Endothelial cell (in vitro differentiated cells): ENCODE measurements at regions not wholly inside any gene's neighbourhood (a gene's known extent, or its start where the extent isn't known, plus 50 kb on each side); places are given as distances from the start of the nearest gene placed in this dataset.

Experiments used
- DNase-seq: peaks from one replicate; pipeline ENCODE4 v3.0.0; 2021; ENCODE audit warnings: low spot score
- H3K27ac Mint-ChIP-seq: one replicate; pipeline ENCODE4 v1.8.0; 2021; ENCODE audit warnings: mixed read lengths, inconsistent platforms; ENCODE audit not compliant: unreplicated experiment
- H3K27me3 Mint-ChIP-seq: one replicate; pipeline ENCODE4 v1.8.0; 2021; ENCODE audit warnings: mild to moderate bottlenecking, moderate library complexity, mixed read lengths, inconsistent platforms; ENCODE audit not compliant: unreplicated experiment
- H3K36me3 Mint-ChIP-seq: one replicate; pipeline ENCODE4 v1.8.0; 2021; ENCODE audit warnings: mild to moderate bottlenecking, low read depth, mixed read lengths, inconsistent platforms; ENCODE audit not compliant: unreplicated experiment
- H3K4me1 Mint-ChIP-seq: one replicate; pipeline ENCODE4 v1.8.0; 2021; ENCODE audit warnings: mild to moderate bottlenecking, mixed read lengths, inconsistent platforms; ENCODE audit not compliant: unreplicated experiment
- H3K4me3 Mint-ChIP-seq: one replicate; pipeline ENCODE4 v1.8.0; 2021; ENCODE audit warnings: mild to moderate bottlenecking, mixed read lengths, inconsistent platforms; ENCODE audit not compliant: unreplicated experiment
- H3K9me3 Mint-ChIP-seq: one replicate; pipeline ENCODE4 v1.8.0; 2021; ENCODE audit warnings: mixed read lengths, inconsistent platforms; ENCODE audit not compliant: unreplicated experiment
- TF ChIP-seq, protein P1 (sequence below): fragments of 200-600 bp; sonication (generic); IDR thresholded peaks from one replicate; pipeline ENCODE4 v1.5.0; 2021; ENCODE audit warnings: antibody characterized with exemption; ENCODE audit not compliant: unreplicated experiment

DNA sequence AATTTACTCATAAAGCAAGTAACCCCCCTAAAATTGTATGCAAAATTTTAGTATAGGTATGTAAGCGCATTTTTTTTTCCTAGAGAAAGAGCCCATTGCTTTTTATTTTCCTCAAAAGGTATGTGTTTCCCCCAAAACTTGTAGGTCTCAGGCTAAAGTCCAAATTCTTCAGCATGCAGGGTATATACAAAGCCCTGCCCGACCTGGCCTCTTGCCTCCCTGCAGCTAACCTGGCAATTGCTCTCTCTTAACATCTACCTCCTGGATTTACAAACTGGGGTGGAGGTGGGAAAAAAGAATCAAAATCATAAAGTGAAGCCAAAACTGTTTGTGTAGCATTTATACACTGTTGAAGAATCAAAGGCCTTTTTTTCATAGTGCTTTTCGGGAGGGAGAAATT, 107.8 kb downstream of the KCNRG start:
- Mint-ChIP-seq H3K27ac (no peak overlapping the region), H3K9me3 (no peaks in the 10 kb centered on the region), H3K27me3 (peaks cover 23% of the 10 kb centered on the region), H3K4me3 (peak overlapping the region; percentile 95), H3K4me1 (peaks cover 34% of the 10 kb centered on the region), H3K36me3 (peaks cover 4% of the 10 kb centered on the region)
- DNase-seq: no peak
- TF ChIP-seq, protein P1, sequence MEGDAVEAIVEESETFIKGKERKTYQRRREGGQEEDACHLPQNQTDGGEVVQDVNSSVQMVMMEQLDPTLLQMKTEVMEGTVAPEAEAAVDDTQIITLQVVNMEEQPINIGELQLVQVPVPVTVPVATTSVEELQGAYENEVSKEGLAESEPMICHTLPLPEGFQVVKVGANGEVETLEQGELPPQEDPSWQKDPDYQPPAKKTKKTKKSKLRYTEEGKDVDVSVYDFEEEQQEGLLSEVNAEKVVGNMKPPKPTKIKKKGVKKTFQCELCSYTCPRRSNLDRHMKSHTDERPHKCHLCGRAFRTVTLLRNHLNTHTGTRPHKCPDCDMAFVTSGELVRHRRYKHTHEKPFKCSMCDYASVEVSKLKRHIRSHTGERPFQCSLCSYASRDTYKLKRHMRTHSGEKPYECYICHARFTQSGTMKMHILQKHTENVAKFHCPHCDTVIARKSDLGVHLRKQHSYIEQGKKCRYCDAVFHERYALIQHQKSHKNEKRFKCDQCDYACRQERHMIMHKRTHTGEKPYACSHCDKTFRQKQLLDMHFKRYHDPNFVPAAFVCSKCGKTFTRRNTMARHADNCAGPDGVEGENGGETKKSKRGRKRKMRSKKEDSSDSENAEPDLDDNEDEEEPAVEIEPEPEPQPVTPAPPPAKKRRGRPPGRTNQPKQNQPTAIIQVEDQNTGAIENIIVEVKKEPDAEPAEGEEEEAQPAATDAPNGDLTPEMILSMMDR: no peak

DNA sequence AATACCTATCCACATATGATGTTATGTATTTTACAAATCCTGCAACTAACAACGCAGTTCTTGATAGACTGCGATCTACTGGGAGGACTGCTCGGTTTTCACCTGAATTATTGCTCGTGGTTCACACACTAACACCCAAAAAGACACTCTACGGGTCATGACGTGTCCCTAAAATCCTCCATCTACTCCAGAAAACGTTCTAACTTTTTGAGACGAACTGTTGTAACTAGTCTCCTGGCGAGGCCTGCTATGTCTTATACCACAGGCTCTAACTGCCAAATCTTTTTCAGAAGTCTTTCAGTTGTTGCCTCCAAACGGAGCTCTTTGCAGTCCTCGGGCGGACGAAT, 108.2 kb downstream of the KCNRG start:
- peaks cover 38% of the 10 kb centered on the region for H3K4me1 Mint-ChIP-seq
- no peaks in the 10 kb centered on the region for H3K9me3 Mint-ChIP-seq
- TF ChIP-seq, protein P1: no peak
- peaks cover 25% of the 10 kb centered on the region for H3K27me3 Mint-ChIP-seq
- H3K27ac Mint-ChIP-seq: peak overlapping the region; percentile 94
- H3K36me3 Mint-ChIP-seq: peaks cover 4% of the 10 kb centered on the region
- peak overlapping the region; percentile 95 for H3K4me3 Mint-ChIP-seq
- DNase-seq: no peak

DNA sequence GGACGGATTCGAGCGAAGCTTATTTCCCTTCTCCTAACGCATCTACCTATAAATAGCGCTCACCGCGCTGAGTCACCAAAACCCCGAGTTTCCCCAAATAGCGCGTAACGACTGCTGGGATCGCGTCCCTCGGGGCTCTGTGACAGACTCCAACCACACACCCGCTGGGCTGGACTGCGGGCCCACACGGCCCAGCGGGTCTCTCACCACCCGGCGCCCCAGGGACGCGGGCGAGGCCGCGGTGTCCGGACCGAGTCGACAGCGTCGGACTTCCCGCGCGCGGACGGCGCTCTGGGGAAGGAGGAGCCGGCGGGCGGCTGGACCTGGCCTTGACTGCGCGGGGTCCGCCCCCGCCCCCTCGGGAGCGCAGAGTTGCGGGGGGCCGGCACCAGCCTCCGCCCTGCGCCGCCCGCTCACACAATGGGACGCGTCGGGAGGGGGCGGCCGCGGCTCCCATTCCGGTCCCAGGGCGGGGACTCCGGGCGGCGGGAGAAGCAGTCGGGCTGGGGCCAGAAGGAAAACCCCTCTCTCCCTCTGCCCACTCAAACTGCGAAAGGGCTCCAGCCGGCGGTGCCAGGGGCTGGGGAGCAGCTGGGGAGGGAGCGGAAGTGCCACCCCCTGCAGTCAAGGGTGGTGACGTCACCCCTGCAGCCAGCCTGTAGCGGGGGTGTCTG, 108.8 kb downstream of the KCNRG start:
- peaks cover 4% of the 10 kb centered on the region for H3K36me3 Mint-ChIP-seq
- TF ChIP-seq, protein P1: no peak
- H3K9me3 Mint-ChIP-seq: no peaks in the 10 kb centered on the region
- H3K4me1 Mint-ChIP-seq: peaks cover 42% of the 10 kb centered on the region
- peak; percentile 72 for DNase-seq
- peak overlapping the region; percentile 95 for H3K4me3 Mint-ChIP-seq
- peak overlapping the region; percentile 94 for H3K27ac Mint-ChIP-seq
- H3K27me3 Mint-ChIP-seq: peaks cover 26% of the 10 kb centered on the region

DNA sequence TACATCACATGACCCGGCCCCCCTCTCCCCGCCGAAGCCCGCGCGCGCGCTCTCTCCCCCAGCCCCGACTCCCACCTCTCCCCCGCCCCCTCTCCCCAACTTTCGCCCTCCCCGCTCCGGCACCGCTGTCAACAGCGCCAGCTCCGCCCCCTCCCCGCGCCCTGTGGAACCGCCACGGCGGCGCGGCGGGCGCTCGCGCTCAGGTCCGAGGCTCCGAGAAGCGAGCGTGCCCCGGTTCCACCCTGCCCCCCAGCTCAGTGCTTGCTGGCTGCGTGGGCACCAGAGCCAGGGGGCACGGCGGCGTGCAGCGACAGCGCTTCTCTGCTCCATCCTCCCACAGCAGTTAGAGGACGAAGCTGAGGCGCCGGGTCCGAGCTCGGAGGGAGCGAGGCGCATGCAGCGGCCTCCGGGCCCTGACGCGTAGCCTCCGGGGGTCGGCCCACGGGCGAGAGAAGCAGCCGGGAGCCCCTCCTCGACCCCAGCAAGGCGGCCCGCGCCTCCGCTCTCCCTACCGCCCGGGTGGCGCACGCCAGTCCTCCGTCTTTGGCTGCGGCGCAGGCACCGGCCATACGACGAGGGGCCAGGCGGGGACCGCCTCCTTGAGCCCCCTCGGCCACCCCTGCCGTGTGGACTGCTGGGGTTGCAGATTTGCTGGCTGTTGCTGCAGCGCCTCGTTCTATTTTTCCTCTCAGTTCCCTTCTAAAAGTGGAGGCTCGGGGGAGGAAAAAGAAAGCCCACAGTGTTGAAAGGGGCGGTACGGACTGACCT, 109.5 kb downstream of the KCNRG start:
- no peaks in the 10 kb centered on the region for H3K9me3 Mint-ChIP-seq
- H3K4me1 Mint-ChIP-seq: peaks cover 48% of the 10 kb centered on the region
- peaks cover 32% of the 10 kb centered on the region for H3K27me3 Mint-ChIP-seq
- peak overlapping the region; percentile 87 for H3K4me3 Mint-ChIP-seq
- TF ChIP-seq, protein P1: no peak
- peaks cover 4% of the 10 kb centered on the region for H3K36me3 Mint-ChIP-seq
- no peak overlapping the region for H3K27ac Mint-ChIP-seq
- DNase-seq: peak; percentile 65

DNA sequence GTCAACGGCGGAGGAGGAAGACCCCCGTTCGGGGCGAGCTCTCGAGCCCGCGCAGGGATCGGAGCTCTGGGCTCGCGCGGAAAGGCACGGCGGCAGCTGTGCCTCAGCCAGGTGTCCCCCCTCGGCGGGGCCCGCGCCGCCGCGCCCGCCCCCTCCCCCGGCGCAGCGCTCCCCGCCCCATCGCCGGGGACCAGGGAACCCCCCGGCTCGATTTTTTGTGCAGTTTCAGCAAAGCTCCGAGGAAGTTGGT, 110.0 kb downstream of the KCNRG start:
- DNase-seq: no peak
- peaks cover 48% of the 10 kb centered on the region for H3K4me1 Mint-ChIP-seq
- TF ChIP-seq, protein P1: no peak
- peak overlapping the region; percentile 87 for H3K4me3 Mint-ChIP-seq
- peaks cover 4% of the 10 kb centered on the region for H3K36me3 Mint-ChIP-seq
- H3K27me3 Mint-ChIP-seq: peaks cover 34% of the 10 kb centered on the region
- H3K9me3 Mint-ChIP-seq: no peaks in the 10 kb centered on the region
- no peak overlapping the region for H3K27ac Mint-ChIP-seq
